ENCODE measurements at regions not wholly inside any gene's neighbourhood (a gene's known extent, or its start where the extent isn't known, plus 50 kb on each side); places are given as distances from the start of the nearest gene placed in this dataset.

DNA sequence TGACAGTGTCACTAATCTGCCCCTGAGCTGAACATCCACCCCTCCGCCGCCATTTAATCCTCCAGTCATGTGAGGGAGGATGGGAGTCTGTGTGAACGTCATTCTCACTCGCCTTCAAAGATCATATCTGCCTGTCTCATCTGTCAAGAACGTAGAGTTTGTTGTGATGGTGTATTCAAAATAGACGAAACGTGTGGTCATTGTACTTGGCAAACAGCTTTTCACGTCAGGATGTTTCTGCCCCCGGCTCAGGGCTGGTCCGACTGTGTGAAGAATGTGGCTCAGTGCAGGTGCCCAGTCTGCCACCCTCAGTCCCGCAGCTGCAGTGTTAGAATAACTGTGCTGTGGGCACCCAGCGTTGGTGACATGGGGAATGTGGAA is 148.0 kb downstream of the KCNJ12 start:
- H3K4me1 ChIP-seq (ENCODE audit: control insufficient read depth, insufficient read depth, low read length), result no peaks in the 10 kb centered on the region
- no peak for DNase-seq (ENCODE audit: low read depth, low spot score)
- ChIA-PET CTCF (interaction anchor here (1.9 kb wide), 1 partner anchor 11 kb away, joined by 5 read pairs; no protein-coding TSS in a partner anchor), RAD21 (ENCODE audit: unreplicated experiment) (no interaction called here), POLR2A (no interaction called here), SMC1A (ENCODE audit: uncharacterized antibody, unreplicated experiment) (interaction anchor here (1.9 kb wide), 1 partner anchor 11 kb away, joined by 4 read pairs; no protein-coding TSS in a partner anchor)
- H3K36me3 ChIP-seq (ENCODE audit: control insufficient read depth in 2 of 2, insufficient read depth in 2 of 2, low read length in 1 of 2), result no peaks in the 10 kb centered on the region
- intact Hi-C loops (cut with micrococcal nuclease; ENCODE audit: unreplicated experiment), result no loop called here
- no peak for ATAC-seq
- WGBS (ENCODE audit: insufficient coverage, insufficient replicate concordance, low lambda C conversion rate, missing lambda C conversion rate), result 32% methylated on average over 12 of the region's 12 CpGs
- no peak overlapping the region for H2AFZ ChIP-seq (ENCODE audit: control insufficient read depth, low read depth, low read length)
- no TSS peak for BruUV-seq (replicated peaks)
- peaks cover 0 to 2% of the 10 kb centered on the region in 2 experiments; a peak in 1 of 4 replicates for H3K27me3 ChIP-seq (replicated peaks in 1 of 2; ENCODE audit: control insufficient read depth in 2 of 2, insufficient read depth in 2 of 2, low read length in 1 of 2)
- no peaks in the 10 kb centered on the region for H3K79me2 ChIP-seq (ENCODE audit: control insufficient read depth, insufficient read depth, low read length)
- H3K9me3 ChIP-seq (replicated peaks; ENCODE audit: control insufficient read depth, insufficient read depth, low read length), result no peaks in the 10 kb centered on the region
- in situ Hi-C loops (cut with MboI), result no loop called here
- no peak for FAIRE-seq
- no peaks in the 10 kb centered on the region for H4K20me1 ChIP-seq (ENCODE audit: control insufficient read depth, insufficient read depth)
- no peak overlapping the region for H3K4me3 ChIP-seq
- H3K4me2 ChIP-seq (ENCODE audit: control insufficient read depth, insufficient read depth), result no peak overlapping the region
- no peak overlapping the region for H3K9ac ChIP-seq (ENCODE audit: control insufficient read depth, insufficient read depth, low read length)
- no peak overlapping the region for H3K27ac ChIP-seq (ENCODE audit: control insufficient read depth, insufficient read depth)
- TF ChIP-seq RAD21 (IDR thresholded peaks at IDR 0.05; ENCODE audit: insufficient read depth, low read depth, low read length), result no peak
- TF ChIP-seq ZNF207 (IDR thresholded peaks at IDR 0.05; ENCODE audit: borderline replicate concordance), result no peak
- no peak for TF ChIP-seq ZBED1 (IDR thresholded peaks at IDR 0.05; ENCODE audit: borderline replicate concordance)
- no peak for TF ChIP-seq CREM (IDR thresholded peaks at IDR 0.05; ENCODE audit: low read depth)
- no peak for TF ChIP-seq CHD1 (IDR thresholded peaks at IDR 0.05; ENCODE audit: low read depth, low read length)
- no peak for TF ChIP-seq NR2C1 (IDR thresholded peaks at IDR 0.05)
- TF ChIP-seq, protein P1, sequence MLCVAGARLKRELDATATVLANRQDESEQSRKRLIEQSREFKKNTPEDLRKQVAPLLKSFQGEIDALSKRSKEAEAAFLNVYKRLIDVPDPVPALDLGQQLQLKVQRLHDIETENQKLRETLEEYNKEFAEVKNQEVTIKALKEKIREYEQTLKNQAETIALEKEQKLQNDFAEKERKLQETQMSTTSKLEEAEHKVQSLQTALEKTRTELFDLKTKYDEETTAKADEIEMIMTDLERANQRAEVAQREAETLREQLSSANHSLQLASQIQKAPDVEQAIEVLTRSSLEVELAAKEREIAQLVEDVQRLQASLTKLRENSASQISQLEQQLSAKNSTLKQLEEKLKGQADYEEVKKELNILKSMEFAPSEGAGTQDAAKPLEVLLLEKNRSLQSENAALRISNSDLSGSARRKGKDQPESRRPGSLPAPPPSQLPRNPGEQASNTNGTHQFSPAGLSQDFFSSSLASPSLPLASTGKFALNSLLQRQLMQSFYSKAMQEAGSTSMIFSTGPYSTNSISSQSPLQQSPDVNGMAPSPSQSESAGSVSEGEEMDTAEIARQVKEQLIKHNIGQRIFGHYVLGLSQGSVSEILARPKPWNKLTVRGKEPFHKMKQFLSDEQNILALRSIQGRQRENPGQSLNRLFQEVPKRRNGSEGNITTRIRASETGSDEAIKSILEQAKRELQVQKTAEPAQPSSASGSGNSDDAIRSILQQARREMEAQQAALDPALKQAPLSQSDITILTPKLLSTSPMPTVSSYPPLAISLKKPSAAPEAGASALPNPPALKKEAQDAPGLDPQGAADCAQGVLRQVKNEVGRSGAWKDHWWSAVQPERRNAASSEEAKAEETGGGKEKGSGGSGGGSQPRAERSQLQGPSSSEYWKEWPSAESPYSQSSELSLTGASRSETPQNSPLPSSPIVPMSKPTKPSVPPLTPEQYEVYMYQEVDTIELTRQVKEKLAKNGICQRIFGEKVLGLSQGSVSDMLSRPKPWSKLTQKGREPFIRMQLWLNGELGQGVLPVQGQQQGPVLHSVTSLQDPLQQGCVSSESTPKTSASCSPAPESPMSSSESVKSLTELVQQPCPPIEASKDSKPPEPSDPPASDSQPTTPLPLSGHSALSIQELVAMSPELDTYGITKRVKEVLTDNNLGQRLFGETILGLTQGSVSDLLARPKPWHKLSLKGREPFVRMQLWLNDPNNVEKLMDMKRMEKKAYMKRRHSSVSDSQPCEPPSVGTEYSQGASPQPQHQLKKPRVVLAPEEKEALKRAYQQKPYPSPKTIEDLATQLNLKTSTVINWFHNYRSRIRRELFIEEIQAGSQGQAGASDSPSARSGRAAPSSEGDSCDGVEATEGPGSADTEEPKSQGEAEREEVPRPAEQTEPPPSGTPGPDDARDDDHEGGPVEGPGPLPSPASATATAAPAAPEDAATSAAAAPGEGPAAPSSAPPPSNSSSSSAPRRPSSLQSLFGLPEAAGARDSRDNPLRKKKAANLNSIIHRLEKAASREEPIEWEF (IDR thresholded peaks at IDR 0.05; ENCODE audit: insufficient replicate concordance, low read depth, low read length), result no peak
- no peak for TF ChIP-seq PRDM15 (CRISPR knock-in tag; IDR thresholded peaks at IDR 0.05)
- no peak for TF ChIP-seq MEF2A (IDR thresholded peaks at IDR 0.05; ENCODE audit: insufficient read depth, low read depth, low read length)
- TF ChIP-seq, protein P2, sequence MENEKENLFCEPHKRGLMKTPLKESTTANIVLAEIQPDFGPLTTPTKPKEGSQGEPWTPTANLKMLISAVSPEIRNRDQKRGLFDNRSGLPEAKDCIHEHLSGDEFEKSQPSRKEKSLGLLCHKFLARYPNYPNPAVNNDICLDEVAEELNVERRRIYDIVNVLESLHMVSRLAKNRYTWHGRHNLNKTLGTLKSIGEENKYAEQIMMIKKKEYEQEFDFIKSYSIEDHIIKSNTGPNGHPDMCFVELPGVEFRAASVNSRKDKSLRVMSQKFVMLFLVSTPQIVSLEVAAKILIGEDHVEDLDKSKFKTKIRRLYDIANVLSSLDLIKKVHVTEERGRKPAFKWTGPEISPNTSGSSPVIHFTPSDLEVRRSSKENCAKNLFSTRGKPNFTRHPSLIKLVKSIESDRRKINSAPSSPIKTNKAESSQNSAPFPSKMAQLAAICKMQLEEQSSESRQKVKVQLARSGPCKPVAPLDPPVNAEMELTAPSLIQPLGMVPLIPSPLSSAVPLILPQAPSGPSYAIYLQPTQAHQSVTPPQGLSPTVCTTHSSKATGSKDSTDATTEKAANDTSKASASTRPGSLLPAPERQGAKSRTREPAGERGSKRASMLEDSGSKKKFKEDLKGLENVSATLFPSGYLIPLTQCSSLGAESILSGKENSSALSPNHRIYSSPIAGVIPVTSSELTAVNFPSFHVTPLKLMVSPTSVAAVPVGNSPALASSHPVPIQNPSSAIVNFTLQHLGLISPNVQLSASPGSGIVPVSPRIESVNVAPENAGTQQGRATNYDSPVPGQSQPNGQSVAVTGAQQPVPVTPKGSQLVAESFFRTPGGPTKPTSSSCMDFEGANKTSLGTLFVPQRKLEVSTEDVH (IDR thresholded peaks at IDR 0.05; ENCODE audit: low read depth, partially characterized antibody), result no peak
- TF ChIP-seq HSF1 (IDR thresholded peaks at IDR 0.05; ENCODE audit: low read depth, low read length), result no peak
- TF ChIP-seq ATF7 (IDR thresholded peaks at IDR 0.05; ENCODE audit: low read depth), result no peak
